HG03565 (cell line): ENCODE measurements at regions not wholly inside any gene's neighbourhood (a gene's known extent, or its start where the extent isn't known, plus 50 kb on each side); places are given as distances from the start of the nearest gene placed in this dataset.

Experiments used
- ATAC-seq: cut with Tn5 transposase; IDR thresholded peaks from one replicate; pipeline ENCODE4 v1.9.1; 2021; ENCODE audit warnings: mild to moderate bottlenecking, moderate library complexity; ENCODE audit not compliant: unreplicated experiment

DNA sequence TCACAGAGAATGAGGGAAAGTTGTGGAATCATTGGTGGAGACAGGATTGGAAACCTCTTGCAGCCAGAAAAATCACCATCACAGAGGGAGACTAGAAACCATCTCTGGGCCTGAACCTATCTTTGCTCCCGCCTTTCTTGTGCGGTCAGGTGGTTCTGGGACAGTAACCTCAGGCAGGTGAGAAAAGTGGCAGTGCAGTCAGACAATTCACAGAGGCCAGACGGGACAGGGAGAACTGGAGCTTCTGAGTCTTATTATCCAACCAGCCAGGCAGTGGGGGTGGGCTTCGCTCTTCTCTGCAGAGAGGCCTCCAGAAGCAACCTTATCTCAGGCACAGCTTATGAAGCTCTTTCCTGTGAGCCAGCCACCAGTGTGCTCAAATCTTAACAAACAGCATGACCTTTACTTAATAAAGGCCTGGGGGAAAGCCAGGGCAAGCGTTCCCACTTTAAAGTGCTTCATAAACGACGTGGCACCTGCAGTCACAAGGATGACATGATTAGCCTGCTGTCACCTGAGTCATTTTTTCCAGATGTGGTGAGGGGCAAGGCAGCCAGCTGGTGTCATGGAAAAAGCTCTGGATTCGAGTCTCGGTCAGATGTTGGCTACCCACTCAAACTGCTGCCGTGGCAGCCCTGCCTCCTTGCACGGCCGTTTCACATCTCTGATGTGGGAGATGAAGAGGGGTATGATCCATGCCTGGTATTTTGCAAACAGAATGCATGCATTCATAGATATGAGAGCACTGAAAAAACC is 109.7 kb downstream of the B3GNT2 start:
- ATAC-seq: no peak

DNA sequence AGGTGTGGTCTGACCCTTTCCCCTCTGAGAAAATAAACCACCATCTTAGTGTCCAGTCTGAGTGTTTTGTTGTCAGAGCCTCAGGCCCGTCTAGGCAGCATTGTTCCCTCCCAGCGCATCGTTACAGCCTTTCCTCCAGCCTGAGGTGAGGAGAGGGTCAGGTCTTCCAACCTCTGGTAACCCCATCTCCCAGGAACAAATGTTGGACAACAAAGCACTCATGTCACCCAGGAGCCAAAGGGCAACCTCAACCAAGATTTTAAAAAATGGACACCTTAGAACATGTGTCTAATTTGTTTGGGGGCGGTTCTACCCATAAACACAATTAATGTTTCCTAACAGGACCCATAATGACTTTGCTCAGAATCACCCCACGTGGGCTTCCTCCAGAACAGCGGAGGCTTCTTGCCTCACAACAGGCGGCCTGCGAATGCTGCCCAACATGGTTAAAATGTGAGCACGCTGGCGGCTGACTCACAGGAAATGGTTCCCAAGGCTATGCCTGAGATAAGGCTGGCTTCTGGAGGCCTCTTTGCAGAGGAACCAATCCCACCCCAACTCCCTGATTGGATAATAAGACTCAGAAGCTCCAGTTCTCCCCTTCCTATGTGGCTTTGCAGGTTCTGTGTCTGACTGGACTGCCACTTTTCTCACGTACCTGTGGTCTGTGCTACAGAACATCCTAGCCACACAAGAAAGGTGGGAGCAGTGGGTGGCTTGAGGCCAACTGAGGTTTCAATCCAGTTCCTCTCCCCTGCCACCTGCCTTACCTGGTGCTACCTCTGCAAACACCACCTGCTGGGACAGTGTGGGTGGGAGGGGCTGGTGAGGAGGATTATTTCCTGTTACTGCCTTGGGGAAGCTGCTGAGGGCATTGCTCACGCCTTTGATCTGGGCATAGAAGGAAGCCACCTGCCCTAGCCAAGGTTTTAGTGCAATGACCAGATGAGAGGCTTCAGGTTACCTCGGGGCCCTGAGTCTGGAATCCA is 108.8 kb downstream of the B3GNT2 start:
- no peak for ATAC-seq

DNA sequence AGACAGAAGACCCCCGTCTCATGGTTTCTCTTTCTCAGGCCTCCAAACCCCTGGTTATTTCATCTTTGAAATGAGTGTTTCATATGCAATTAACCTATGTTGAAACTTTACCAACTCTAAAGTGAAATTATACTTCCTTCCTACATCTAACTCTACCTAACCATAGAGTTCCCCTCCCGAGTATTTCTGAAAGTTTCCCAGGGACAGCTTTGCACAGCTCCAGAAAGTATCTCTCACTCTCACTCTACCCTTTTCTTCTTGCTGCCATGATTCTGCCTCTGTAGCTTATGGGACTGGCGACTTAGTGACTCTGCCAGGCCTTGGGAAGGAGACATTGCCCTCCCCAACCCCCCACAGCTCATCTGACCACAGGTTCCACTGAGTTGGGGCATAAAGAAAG is 107.9 kb downstream of the B3GNT2 start:
- ATAC-seq: no peak

DNA sequence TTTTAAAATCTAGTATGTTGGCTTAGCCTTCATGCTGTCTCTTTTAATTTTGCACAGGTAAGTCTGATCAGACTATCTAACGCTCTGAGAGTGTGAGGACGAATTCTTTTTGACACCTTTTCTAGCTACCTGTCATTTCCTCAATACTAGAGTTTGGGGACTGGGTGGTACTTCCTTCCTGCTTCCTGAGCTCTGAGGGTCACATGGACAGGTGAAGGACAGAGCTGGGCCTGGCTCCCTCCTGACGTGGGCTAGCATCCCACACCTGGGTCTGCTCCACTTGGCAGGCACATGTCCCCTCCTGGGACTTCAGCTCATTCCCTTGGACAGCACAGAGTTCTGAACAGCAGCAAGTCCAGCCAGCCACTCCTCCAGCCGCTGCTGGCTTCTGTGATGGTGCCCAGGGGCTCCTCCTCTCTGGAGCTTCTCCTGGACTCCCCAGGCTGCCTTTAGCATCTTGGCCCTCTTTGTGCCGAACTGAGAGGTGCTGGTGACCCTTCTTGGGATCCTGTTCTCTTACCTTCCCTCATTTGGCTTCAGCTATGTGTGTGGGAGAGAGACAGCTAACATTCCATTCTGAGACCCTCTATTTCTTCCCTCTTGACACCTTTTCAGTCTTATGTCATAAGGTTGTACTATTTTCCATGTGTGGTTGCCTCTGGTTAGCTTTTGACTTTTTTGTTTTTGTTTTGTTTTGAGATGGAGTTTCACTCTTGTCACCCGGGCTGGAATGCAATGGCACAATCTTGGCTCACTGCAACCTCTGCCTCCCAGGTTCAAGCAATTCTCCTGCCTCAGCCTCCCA is 106.9 kb downstream of the B3GNT2 start:
- ATAC-seq: no peak

DNA sequence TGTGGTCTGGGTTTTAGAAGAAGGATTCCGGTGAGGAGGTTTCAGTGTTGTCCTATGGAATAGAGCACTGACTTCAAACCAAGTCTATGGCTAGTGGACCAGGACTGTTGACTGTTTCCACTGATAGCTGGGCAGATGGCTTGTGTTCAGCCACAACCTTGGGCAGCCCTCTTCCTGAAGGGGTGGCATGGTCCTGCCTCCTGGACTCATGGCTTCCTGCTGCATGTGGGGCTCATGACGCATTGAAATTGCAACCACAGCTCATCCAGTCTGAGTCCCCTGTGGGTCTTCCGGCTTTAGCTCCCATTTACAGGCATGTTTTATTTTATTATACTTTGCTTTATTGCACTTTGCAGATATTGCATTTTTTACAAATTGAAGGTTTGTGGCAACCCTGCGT is 105.0 kb downstream of the B3GNT2 start:
- no peak for ATAC-seq

DNA sequence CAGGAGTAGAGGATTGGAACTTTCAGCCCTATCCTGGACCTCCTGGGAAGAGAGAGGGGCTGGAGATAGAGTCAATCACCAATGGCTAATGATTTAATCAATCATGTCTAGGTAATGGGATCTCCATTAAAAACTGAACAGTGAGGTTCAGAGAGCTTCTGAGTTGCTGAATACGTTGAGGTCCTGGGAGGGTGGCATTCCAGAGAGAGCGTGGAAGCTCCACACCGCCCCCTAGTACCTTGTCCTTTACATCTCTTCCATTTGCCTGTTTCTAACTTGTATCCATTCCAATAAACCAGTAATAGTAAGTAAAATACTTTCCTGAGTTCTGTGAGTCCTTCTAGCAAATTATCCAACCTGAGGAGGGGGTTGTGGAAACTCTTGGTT is 101.7 kb downstream of the B3GNT2 start:
- no peak for ATAC-seq

DNA sequence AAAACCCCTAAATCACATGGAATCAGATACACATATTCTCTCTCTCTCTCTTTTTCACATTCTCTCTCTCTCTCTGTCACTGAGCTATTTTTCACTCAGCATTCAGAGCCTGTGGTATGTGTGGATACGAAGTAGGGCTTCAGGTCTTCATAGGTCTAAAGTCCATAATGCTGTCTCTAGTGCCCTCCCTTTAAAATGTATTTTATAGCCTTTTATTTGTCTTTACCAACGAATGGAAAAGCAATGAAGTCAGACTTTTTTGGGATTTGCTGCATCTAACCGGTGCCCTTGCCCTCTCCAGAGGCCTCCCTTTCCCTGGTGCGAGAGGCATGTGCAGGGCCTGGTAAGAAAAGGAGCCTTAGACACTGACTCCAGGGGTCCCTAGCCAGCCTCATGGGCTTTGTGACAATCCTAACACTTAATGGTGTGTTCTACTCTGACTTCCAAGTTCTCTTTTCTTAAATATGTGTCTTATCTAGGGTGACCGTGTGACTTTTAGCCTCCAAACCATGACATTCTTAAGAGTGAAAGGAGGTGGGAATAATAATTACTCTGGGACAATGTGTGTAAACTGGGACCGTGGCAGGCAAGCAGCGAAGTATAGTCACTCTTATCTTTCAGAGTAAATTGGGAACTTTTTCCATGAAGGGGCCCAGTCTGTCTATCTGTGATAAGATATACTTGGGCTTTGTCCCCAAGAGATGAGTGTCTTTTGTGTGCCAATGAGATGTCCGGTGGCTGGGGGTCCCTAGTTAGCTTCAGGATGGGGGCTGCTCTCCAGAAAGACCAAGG is 101.1 kb downstream of the B3GNT2 start:
- no peak for ATAC-seq

DNA sequence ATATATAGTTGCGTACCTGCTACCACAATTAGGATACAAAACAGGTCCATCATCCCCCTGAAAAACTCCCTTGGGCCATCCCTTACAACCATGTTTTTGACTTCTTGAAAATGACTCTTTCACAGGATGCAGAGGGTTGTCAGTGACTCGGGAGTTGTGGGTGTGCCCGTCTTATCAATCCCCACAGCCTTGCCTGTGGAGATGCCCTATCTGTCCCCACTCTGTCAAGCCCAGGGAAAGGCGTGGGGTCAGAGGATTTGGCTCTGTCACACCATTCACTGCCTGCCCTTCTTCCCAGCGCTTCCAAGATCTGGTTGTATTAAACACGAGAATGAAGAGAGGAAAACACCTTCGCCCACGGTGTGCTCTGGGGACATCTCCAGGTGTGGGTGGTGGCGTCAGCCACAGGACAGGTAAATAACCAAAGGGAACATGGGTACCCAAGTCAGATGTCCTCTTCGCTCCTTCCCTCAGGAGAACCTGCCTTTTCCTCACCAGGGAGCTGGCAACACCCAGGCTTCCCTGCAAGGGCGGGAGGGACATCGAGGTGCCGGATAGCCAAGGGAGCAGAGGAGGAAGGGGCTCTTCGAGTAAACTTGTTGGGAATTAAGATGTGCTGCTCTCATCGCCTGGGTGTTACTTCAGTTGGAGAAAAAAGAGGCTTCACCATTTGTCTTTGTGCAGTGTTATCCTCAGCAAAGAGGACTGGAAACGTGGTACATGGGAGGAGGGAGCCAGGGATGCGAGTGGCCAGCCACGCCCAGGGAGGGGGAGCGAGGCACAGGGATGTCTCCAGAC is 100.3 kb downstream of the B3GNT2 start:
- ATAC-seq: no peak

DNA sequence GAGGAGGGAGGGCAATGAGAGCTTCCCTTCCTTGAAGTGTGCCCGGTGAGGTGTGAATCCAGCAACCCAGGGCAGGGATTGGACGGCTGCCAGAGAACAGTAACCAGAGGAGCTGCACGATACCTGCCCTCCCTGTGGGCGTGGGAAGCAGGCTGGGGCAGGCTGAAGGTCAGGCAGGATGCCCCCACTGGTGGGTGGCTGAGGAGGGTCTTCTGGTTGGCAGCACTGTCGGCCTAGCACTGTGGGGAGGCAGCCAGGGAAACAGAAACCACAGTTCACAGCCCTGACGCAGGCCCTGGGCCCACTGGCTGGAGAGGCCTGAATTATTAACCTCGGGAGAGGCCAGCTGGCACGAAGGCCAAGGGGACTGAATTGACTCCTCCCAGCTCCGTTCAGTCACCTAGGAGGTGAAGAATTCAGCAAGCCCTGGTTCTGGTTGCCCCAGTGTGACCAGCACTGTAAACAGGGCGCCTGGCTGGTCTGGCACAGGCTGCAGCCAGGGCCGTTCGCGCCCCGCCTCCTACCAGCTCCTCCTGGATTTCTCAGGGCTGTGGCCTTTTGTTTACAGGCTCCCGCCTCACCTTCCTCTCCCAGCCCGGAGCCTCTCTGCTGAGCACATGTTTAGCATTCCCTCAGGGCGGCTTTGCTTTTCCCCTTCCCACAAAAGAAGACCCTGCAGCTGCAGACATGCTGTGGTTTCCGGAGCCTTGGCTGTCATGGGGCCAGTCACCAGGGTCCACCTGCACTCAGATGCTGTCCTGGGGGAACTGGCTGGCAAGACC is 97.8 kb downstream of the B3GNT2 start:
- ATAC-seq: no peak

DNA sequence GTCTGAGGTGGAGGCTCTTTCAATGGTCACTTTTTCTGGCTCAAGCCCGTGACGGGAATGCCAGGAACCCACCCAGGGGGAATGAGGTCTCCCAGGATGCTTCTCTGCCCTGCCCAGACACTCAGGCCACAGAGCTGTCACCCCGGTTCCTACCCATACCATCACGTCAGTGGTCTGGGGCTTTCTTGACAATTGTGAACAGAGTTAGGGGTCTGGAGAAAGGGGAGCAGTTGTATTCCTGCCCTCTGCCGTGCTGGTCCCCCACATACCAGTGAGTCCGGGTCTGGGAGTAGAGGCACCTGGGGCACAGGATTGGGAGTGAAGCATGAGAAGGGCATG is 97.2 kb downstream of the B3GNT2 start:
- ATAC-seq: no peak

DNA sequence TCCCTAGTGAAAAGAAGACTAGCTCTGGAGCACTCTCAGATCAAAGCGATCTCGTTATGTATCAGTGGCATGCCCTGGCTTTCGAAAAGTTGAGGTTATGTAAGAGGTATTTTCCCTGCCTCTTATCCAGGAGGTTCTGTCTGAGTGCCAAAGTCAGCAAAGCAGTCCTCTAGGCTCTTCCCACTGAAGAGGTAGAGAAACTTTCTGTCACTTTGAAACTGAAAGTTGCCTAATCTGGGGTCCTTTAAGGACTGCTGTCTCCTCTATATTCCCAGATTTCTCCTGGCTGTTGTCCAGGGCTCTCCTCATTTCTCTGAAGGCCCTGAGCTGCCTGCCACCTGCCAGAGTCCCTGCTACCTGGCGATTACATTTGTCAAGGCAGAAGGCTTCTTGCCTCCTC is 96.3 kb downstream of the B3GNT2 start:
- no peak for ATAC-seq

DNA sequence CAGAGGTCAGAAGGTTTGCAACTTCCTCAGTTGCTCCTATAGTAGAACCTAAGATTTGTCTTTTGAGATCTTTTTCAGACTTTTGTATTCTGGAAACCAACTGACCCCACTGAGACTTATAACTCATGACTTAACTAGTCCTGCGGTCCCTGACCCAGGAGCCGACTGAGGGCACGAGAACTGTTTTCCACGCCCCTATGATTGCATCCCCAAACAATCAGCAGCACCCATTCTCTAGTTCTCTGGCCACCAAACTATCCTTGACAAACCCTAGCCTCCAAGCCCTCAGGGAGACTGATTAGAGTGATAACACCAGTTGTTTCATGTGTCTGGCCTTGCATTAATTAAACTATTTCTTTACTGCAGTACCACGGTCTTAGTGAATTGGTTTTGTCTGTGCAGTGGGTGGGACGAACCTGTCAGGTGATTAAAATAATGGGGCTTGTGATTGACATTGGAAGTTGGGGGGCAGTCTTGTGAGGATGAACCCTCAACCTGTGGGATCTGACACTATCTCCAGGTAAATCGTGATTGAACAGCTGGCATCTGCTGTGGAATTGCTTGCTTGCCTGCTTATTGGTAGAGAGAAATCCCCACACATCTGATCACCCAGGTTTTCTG is 95.7 kb downstream of the B3GNT2 start:
- ATAC-seq: no peak

DNA sequence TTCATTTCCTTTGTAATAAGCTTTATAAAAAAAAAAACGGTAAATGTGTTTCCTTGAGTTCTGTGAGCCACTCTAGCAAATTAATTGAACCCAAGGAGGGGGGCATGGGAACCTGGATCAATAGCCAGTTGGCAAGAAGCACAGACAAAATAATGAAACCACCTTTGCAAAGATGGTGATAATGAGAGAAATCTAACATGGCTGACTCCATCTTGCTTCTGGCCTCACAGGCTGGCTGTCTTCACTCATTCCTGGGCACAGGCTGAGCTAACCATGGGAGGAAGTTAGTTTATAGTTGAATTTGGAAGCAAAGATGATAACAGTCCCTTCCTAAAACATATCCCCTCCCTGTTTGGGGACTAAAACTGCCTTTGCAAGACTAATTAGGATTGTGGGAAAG is 95.1 kb downstream of the B3GNT2 start:
- no peak for ATAC-seq

DNA sequence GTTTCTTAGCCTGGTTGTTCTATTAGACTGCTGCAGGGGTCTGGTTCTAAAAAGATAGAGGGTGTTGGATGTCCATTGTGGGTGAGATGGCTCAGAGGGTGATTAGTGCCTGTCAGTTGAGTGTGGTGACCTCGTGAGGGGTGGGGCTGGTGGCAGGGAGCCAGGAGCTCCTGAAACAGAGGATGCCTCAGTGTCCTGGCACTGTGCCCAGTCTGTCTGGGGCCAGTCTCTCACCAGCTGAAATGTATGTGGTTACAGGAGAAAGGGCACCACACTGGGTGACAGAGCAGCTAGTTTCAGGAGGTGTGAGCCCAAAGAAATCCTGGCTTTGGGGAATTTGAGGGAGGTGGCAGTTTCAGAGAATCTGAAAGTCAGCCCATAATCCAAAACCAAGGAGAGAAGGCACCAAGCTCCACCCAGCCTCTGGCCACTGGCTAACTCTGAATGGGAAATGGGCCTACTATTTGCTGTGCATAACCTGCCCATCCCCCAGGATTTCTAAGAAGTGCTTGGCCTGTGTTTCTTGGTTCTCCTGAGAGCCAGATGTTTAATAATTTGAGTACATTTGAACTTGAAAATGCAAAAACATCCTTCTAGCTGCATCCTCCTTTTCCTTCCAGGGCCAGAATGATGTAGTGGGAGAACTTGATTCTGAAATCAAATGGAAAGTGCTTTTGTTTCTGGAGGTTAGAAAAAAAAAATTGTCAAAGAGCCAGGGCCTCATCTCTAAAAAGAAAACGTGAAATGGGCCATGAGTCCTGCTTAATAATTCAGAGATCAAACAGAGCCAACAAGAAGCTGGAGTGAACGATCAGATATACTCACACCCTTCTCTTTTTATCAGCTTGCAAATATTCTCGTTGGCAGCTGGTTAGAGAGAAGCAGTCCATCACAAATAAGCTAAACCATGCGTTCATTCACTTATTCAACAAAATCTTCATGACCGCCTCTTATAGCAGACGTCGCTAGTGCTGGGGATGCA is 92.3 kb downstream of the B3GNT2 start:
- ATAC-seq: no peak

DNA sequence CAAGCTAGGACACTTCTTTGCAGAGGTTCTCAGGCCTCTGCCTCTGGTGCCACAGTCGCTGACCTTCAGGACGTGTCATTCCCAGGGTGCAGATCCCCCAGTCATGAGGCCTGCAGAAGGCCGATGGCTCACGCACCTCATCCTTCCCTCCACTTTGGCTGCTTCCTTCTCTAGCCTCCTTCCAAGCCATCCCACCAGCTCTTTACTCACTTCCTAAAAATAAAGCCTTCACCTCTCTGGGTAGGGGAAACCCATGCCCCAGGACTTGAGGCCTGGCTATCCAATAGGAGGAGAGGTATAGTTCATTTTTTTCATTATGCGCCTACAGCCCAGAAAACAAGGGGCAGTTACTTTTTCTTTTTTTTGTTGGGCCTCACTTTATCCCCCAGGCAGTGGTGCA is 91.4 kb downstream of the B3GNT2 start:
- ATAC-seq: no peak

DNA sequence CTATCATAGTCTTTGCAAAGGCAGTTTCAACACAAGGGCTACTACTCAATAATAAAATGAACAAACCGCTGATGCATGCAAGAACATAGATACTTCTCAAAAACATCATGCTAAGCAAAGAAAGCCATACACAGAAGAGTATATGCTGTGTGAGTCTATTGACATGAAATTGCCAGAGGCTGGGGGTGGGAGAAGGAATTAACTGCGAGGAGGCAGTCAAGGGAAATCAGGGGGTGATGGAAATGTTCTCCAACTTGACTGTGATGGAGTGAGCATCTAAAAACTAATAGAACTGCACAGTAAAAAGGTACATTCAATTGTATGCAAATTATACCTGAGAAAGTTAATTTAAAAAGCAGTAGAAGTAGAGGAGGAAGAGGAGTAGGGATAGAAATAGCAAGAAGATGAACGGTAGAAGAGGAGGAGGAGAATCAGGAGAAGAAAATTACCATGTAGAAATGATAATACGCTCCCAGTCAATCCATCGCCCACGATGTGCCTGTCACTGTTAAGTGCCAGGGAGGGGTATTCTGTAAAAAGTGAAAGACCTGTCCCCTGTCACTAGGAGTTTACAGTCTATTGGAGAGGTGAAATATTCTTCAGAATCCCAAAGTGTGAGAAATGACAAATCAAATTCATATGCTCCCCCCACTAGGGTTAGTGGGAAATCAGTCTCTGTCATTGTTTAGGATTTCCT is 90.3 kb downstream of the B3GNT2 start:
- ATAC-seq: no peak

DNA sequence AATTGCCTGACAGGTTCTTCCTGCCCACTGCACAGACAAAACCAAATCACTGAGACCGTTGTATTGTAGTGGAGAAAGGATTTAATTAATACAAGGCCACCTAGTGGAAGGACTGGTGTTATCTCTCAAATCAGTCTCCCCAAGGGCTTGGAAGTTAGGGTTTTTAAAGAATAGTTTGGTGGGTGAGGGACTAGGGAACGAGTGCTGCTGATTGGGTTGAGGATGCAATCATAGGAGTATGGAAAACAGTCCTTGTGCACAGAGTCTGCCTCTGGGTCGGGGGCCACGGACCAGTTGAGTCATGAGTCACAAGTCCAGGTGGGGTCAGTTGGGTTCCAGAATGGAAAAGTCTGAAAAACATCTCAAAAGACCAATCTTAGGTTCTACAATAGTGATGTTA is 89.1 kb downstream of the B3GNT2 start:
- ATAC-seq: no peak
